Keratinocyte (primary cell): ENCODE measurements at regions not wholly inside any gene's neighbourhood (a gene's known extent, or its start where the extent isn't known, plus 50 kb on each side); places are given as distances from the start of the nearest gene placed in this dataset.
A peak's percentile ranks its signal among the peaks of the same experiment; 100 is the strongest.

Experiments used
- DNase-seq: peaks from one replicate; pipeline ENCODE4 v3.0.0-alpha.2; 2011; ENCODE audit warnings: low read depth, missing footprints, low spot score
- FAIRE-seq: peaks from 2 replicates; lab custom pipeline; 2011; peaks lifted over from hg19 to GRCh38; lab: Jason Lieb, UNC
- H2AFZ ChIP-seq: 2 replicates; pipeline ENCODE4 v1.6.0; 2012; ENCODE audit warnings: low read length, control low read depth, inconsistent platforms; ENCODE audit not compliant: control insufficient read depth
- H3K27ac ChIP-seq: 2 replicates; pipeline ENCODE4 v1.5.1; 2011; ENCODE audit warnings: low read length; ENCODE audit not compliant: control insufficient read depth, insufficient read depth
- H3K27me3 ChIP-seq: 3 replicates; pipeline ENCODE4 v1.6.0; 2011; ENCODE audit warnings: low read length; ENCODE audit not compliant: control insufficient read depth, insufficient read depth; ENCODE audit errors: extremely low read depth
- H3K36me3 ChIP-seq, 2 experiments: 2 replicates in 1 of 2; 3 replicates in 1 of 2; pipeline ENCODE4 v1.5.1; 2011; ENCODE audit warnings: low read length in 2 of 2, mild to moderate bottlenecking in 1 of 2; ENCODE audit not compliant: control insufficient read depth in 2 of 2, insufficient read depth in 2 of 2; ENCODE audit errors: extremely low read depth in 1 of 2
- H3K4me1 ChIP-seq: 3 replicates; pipeline ENCODE4 v1.5.1; 2011; ENCODE audit warnings: low read length; ENCODE audit not compliant: control insufficient read depth, insufficient read depth; ENCODE audit errors: extremely low read depth
- H3K4me2 ChIP-seq: 3 replicates; pipeline ENCODE4 v1.6.0; 2011; ENCODE audit warnings: low read depth, low read length; ENCODE audit not compliant: control insufficient read depth, insufficient read depth; ENCODE audit errors: extremely low read depth
- H3K4me3 ChIP-seq, 3 experiments: fragments of 200-600 bp in 1 of 3; sonication (generic) in 1 of 3; 2 replicates in 2 of 3; 3 replicates in 1 of 3; pipeline ENCODE4 v1.5.1; 2011 to 2016; ENCODE audit warnings: low read length in 3 of 3, mild to moderate bottlenecking in 3 of 3, control low read depth in 2 of 3, inconsistent platforms in 1 of 3, low read depth in 1 of 3, mixed read lengths in 1 of 3, mixed run types in 1 of 3, moderate library complexity in 1 of 3; ENCODE audit not compliant: control insufficient read depth in 2 of 3, insufficient read depth in 2 of 3; ENCODE audit errors: extremely low read depth in 1 of 3
- H3K79me2 ChIP-seq: 2 replicates; pipeline ENCODE4 v1.6.0; 2012; ENCODE audit warnings: low read length; ENCODE audit not compliant: control insufficient read depth, insufficient read depth
- H3K9ac ChIP-seq: 3 replicates; pipeline ENCODE4 v1.6.0; 2011; ENCODE audit warnings: low read length; ENCODE audit not compliant: control insufficient read depth, insufficient read depth; ENCODE audit errors: extremely low read depth
- H3K9me1 ChIP-seq: 3 replicates; pipeline ENCODE4 v1.6.0; 2011; ENCODE audit warnings: low read length; ENCODE audit not compliant: control insufficient read depth, insufficient read depth; ENCODE audit errors: extremely low read depth
- H3K9me3 ChIP-seq: 2 replicates; pipeline ENCODE4 v1.5.1; 2012; ENCODE audit warnings: low read depth, low read length; ENCODE audit not compliant: control insufficient read depth
- H4K20me1 ChIP-seq: 3 replicates; pipeline ENCODE4 v1.6.0; 2011; ENCODE audit warnings: low read length; ENCODE audit not compliant: control insufficient read depth, insufficient read depth; ENCODE audit errors: extremely low read depth
- EZH2 ChIP-seq: IDR thresholded peaks from one replicate; pipeline ENCODE4 v1.6.1; 2012; ENCODE audit warnings: inconsistent platforms, mild to moderate bottlenecking, low read length, moderate library complexity
- dilution Hi-C: fragments of 300-500 bp; cut with MboI; formaldehyde crosslinking; loops from one replicate; pipeline ENCODE4 v1.7.0; 2020; ENCODE audit warnings: low sequenced_read_pairs; ENCODE audit not compliant: extremely low pct_ligation_motif_present
- TF ChIP-seq, protein P1 (sequence below), 3 experiments: IDR thresholded peaks in 1 of 3; conservative IDR thresholded peaks in 1 of 3; optimal IDR thresholded peaks in 1 of 3; 2 replicates in 2 of 3; 3 replicates in 1 of 3; pipeline versions ENCODE3 to v1.5.1; 2011; ENCODE audit warnings: low read length in 3 of 3, mild to moderate bottlenecking in 3 of 3, moderate library complexity in 2 of 3, control low read depth in 1 of 3, inconsistent platforms in 1 of 3; ENCODE audit not compliant: insufficient read depth in 2 of 3; ENCODE audit errors: extremely low read depth in 1 of 3

GRCh38 chr18:76264876-76265250 lies 230.2 kb downstream of the ZNF516 start:
- Histone ChIP-seq H3K4me2 (no peak overlapping the region), H3K9ac (no peak overlapping the region), H3K27me3 (no peaks in the 10 kb centered on the region), H3K79me2 (no peaks in the 10 kb centered on the region), H2AFZ (no peak overlapping the region), H3K9me3 (no peaks in the 10 kb centered on the region), H3K4me1 (peaks cover 12% of the 10 kb centered on the region), H4K20me1 (no peaks in the 10 kb centered on the region), H3K27ac (no peak overlapping the region), H3K4me3 (no peak overlapping the region), H3K36me3 (no peaks in the 10 kb centered on the region), H3K9me1 (no peaks in the 10 kb centered on the region)
- dilution Hi-C loops = no loop called here
- FAIRE-seq (no peak), DNase-seq (no peak)
- TF ChIP-seq EZH2 = no peak
- TF ChIP-seq, protein P1, sequence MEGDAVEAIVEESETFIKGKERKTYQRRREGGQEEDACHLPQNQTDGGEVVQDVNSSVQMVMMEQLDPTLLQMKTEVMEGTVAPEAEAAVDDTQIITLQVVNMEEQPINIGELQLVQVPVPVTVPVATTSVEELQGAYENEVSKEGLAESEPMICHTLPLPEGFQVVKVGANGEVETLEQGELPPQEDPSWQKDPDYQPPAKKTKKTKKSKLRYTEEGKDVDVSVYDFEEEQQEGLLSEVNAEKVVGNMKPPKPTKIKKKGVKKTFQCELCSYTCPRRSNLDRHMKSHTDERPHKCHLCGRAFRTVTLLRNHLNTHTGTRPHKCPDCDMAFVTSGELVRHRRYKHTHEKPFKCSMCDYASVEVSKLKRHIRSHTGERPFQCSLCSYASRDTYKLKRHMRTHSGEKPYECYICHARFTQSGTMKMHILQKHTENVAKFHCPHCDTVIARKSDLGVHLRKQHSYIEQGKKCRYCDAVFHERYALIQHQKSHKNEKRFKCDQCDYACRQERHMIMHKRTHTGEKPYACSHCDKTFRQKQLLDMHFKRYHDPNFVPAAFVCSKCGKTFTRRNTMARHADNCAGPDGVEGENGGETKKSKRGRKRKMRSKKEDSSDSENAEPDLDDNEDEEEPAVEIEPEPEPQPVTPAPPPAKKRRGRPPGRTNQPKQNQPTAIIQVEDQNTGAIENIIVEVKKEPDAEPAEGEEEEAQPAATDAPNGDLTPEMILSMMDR (optimal IDR thresholded peaks at IDR 0.05 in 1 of 3, IDR thresholded peaks at IDR 0.05 in 1 of 3, conservative IDR thresholded peaks at IDR 0.05 in 1 of 3; ENCODE audit: extremely low read depth in 1 of 3, insufficient read depth in 2 of 3, low read length in 3 of 3) = no peak

- no peaks in the 10 kb centered on the region for H3K27me3 ChIP-seq
- peak; percentile 21 for DNase-seq
Observed at GRCh38 chr18:76264198-76264875, 230.7 kb downstream of the ZNF516 start.

More at GRCh38 chr18:76264198-76264875, 230.7 kb downstream of the ZNF516 start:
- Histone ChIP-seq H3K36me3 (no peaks in the 10 kb centered on the region), H3K9ac (no peak overlapping the region), H3K79me2 (no peaks in the 10 kb centered on the region), H3K9me1 (no peaks in the 10 kb centered on the region), H3K4me2 (peak overlapping the region; percentile 7), H4K20me1 (no peaks in the 10 kb centered on the region), H3K27ac (no peak overlapping the region), H2AFZ (peak overlapping the region; percentile 52), H3K9me3 (no peaks in the 10 kb centered on the region), H3K4me3 (no peak overlapping the region), H3K4me1 (peaks cover 12% of the 10 kb centered on the region)
- dilution Hi-C loops = no loop called here
- no peak for TF ChIP-seq EZH2
- TF ChIP-seq, protein P1 (optimal IDR thresholded peaks at IDR 0.05 in 1 of 3, IDR thresholded peaks at IDR 0.05 in 1 of 3, conservative IDR thresholded peaks at IDR 0.05 in 1 of 3; ENCODE audit: extremely low read depth in 1 of 3, insufficient read depth in 2 of 3, low read length in 3 of 3) = no peak
- peak; percentile 80 for FAIRE-seq
